ENCODE measurements at regions not wholly inside any gene's neighbourhood (a gene's known extent, or its start where the extent isn't known, plus 50 kb on each side); places are given as distances from the start of the nearest gene placed in this dataset.

GRCh38 chr15:37788330-37788729 is 146.1 kb upstream of the TMCO5A start:
- H3K27me3 ChIP-seq (replicated peaks; ENCODE audit: insufficient read depth) = peaks cover 2% of the 10 kb centered on the region
- intact Hi-C loops (cut with DNase I) = no loop called here
- H3K4me3 ChIP-seq = no peak overlapping the region
- no peaks in the 10 kb centered on the region for H3K9me3 ChIP-seq
- WGBS = 41% methylated on average over 2 of the region's 2 CpGs
- no peak overlapping the region for H3K27ac ChIP-seq
- DNase-seq (ENCODE audit: low spot score) = no peak
- H3K36me3 ChIP-seq = no peaks in the 10 kb centered on the region
- TF ChIP-seq CTCF (IDR thresholded peaks at IDR 0.05) (no peak), POLR2AphosphoS5 (IDR thresholded peaks at IDR 0.05) (no peak), POLR2A (IDR thresholded peaks at IDR 0.05) (no peak)
- H3K4me1 ChIP-seq (replicated peaks) = no peaks in the 10 kb centered on the region

GRCh38 chr15:37788767-37789396 is 145.6 kb upstream of the TMCO5A start:
- peaks cover 3% of the 10 kb centered on the region for H3K27me3 ChIP-seq (replicated peaks; ENCODE audit: insufficient read depth)
- intact Hi-C loops (cut with DNase I) = no loop called here
- no peaks in the 10 kb centered on the region for H3K9me3 ChIP-seq
- no peak overlapping the region for H3K4me3 ChIP-seq
- H3K36me3 ChIP-seq = no peaks in the 10 kb centered on the region
- 55% methylated on average over 7 of the region's 7 CpGs for WGBS
- no peak for TF ChIP-seq CTCF (IDR thresholded peaks at IDR 0.05)
- TF ChIP-seq POLR2AphosphoS5 (IDR thresholded peaks at IDR 0.05) = no peak
- TF ChIP-seq POLR2A (IDR thresholded peaks at IDR 0.05) = no peak
- no peak for DNase-seq (ENCODE audit: low spot score)
- no peak overlapping the region for H3K27ac ChIP-seq
- H3K4me1 ChIP-seq (replicated peaks) = no peaks in the 10 kb centered on the region

- 79% methylated on average over 5 of the region's 5 CpGs for WGBS
- Histone ChIP-seq H3K4me3 (no peak overlapping the region), H3K27me3 (replicated peaks; ENCODE audit: insufficient read depth) (peaks cover 3% of the 10 kb centered on the region), H3K27ac (no peak overlapping the region), H3K36me3 (no peaks in the 10 kb centered on the region), H3K4me1 (replicated peaks) (no peaks in the 10 kb centered on the region), H3K9me3 (no peaks in the 10 kb centered on the region)
- no peak for DNase-seq (ENCODE audit: low spot score)
- intact Hi-C loops (cut with DNase I) = no loop called here
- no peak for TF ChIP-seq POLR2A (IDR thresholded peaks at IDR 0.05)
- no peak for TF ChIP-seq POLR2AphosphoS5 (IDR thresholded peaks at IDR 0.05)
- no peak for TF ChIP-seq CTCF (IDR thresholded peaks at IDR 0.05)
Observed at GRCh38 chr15:37789397-37789786, 145.0 kb upstream of the TMCO5A start.

- H3K27me3 ChIP-seq (replicated peaks; ENCODE audit: insufficient read depth) = peaks cover 3% of the 10 kb centered on the region
- no peak for DNase-seq (ENCODE audit: low spot score)
- TF ChIP-seq POLR2AphosphoS5 (IDR thresholded peaks at IDR 0.05) (no peak), CTCF (IDR thresholded peaks at IDR 0.05) (no peak), POLR2A (IDR thresholded peaks at IDR 0.05) (no peak)
- no peaks in the 10 kb centered on the region for H3K9me3 ChIP-seq
- intact Hi-C loops (cut with DNase I) = no loop called here
- no peak overlapping the region for H3K4me3 ChIP-seq
- no peaks in the 10 kb centered on the region for H3K4me1 ChIP-seq (replicated peaks)
- no peaks in the 10 kb centered on the region for H3K36me3 ChIP-seq
- H3K27ac ChIP-seq = no peak overlapping the region
Observed at GRCh38 chr15:37789881-37790280, 144.6 kb upstream of the TMCO5A start.

GRCh38 chr15:37791693-37792092 is 142.7 kb upstream of the TMCO5A start:
- no peaks in the 10 kb centered on the region for H3K4me1 ChIP-seq (replicated peaks)
- intact Hi-C loops (cut with DNase I) = no loop called here
- TF ChIP-seq POLR2AphosphoS5 (IDR thresholded peaks at IDR 0.05) (no peak), POLR2A (IDR thresholded peaks at IDR 0.05) (no peak), CTCF (IDR thresholded peaks at IDR 0.05) (no peak)
- no peaks in the 10 kb centered on the region for H3K9me3 ChIP-seq
- H3K27ac ChIP-seq = no peak overlapping the region
- DNase-seq (ENCODE audit: low spot score) = no peak
- 87% methylated on average over 3 of the region's 3 CpGs for WGBS
- H3K4me3 ChIP-seq = no peak overlapping the region
- H3K27me3 ChIP-seq (replicated peaks; ENCODE audit: insufficient read depth) = peaks cover 5% of the 10 kb centered on the region
- no peaks in the 10 kb centered on the region for H3K36me3 ChIP-seq

All from prostate gland (tissue), 2 donors.